Body of pancreas (tissue), 4 donors: ENCODE measurements at regions not wholly inside any gene's neighbourhood (a gene's known extent, or its start where the extent isn't known, plus 50 kb on each side); places are given as distances from the start of the nearest gene placed in this dataset.

Experiments
- ATAC-seq: fragments of 150-250 bp; one replicate; pipeline ENCODE4 v1.9.1; 2016
- DNase-seq, 4 donors: peaks; one replicate each; pipeline ENCODE4 v3.0.0-alpha.2; 2019
- H3K27ac ChIP-seq, 4 donors: fragments of 200-600 bp; sonication (generic); 1 replicate in 3 of 4; 2 replicates in 1 of 4; pipeline versions ENCODE4 v1.5.1 to v1.6.1; 2016 to 2019; ENCODE audit warnings: mild to moderate bottlenecking in 1 of 4, mixed read lengths in 1 of 4, moderate library complexity in 1 of 4
- H3K27me3 ChIP-seq, 2 donors: fragments of 200-600 bp; sonication (generic); one replicate each; pipeline ENCODE4 v1.6.0; 2016; ENCODE audit warnings: mild to moderate bottlenecking in 1 of 2
- H3K36me3 ChIP-seq, 2 donors: fragments of 200-600 bp; sonication (generic); replicated peaks in 1 of 2; 2 replicates each; pipeline ENCODE4 v1.5.1; 2016; ENCODE audit warnings: low read depth in 2 of 2; ENCODE audit not compliant: insufficient read depth in 1 of 2
- H3K4me1 ChIP-seq: fragments of 200-600 bp; sonication (generic); one replicate; pipeline ENCODE4 v1.6.0; 2016
- H3K4me3 ChIP-seq, 2 donors: fragments of 200-600 bp; sonication (generic); 1 replicate in 1 of 2; 2 replicates in 1 of 2; pipeline ENCODE4 v1.5.1; 2016 to 2019
- H3K9me3 ChIP-seq, 3 donors: fragments of 200-600 bp; sonication (generic); 1 replicate in 2 of 3; 2 replicates in 1 of 3; pipeline ENCODE4 v1.5.1; 2016
- CTCF ChIP-seq, 7 experiments: fragments of 450-650 bp in 4 of 7; fragments of 200-600 bp in 3 of 7; sonication (generic) in 3 of 7; IDR thresholded peaks; one replicate each; pipeline ENCODE4 v1.5.1; 2016 to 2019; ENCODE audit warnings: antibody characterized with exemption in 7 of 7
- POLR2A ChIP-seq, 3 donors: fragments of 450-650 bp; IDR thresholded peaks; one replicate each; pipeline ENCODE4 v1.6.1; 2016; ENCODE audit warnings: antibody characterized with exemption in 3 of 3, mild to moderate bottlenecking in 2 of 3
- WGBS, 2 donors: methylation state at CpG; one replicate each; pipeline ENCODE4 v1.1.5; 2017; 5-methylcytosine and 5-hydroxymethylcytosine counted together
- intact Hi-C: fragments of 100-400 bp; cut with DNase I; formaldehyde crosslinking; loops from one replicate; pipeline ENCODE4 v1.15.1; 2023

- no peak overlapping the region for H3K27ac ChIP-seq
- no peak overlapping the region for H3K4me3 ChIP-seq
- H3K27me3 ChIP-seq, result no peaks in the 10 kb centered on the region
- no peak for ATAC-seq
- intact Hi-C loops, result no loop called here
- H3K36me3 ChIP-seq, result no peaks in the 10 kb centered on the region
- DNase-seq, result no peak
- no peaks in the 10 kb centered on the region for H3K9me3 ChIP-seq
- no peaks in the 10 kb centered on the region for H3K4me1 ChIP-seq
- TF ChIP-seq CTCF (IDR thresholded peaks at IDR 0.05) (no peak), POLR2A (IDR thresholded peaks at IDR 0.05) (no peak)
Observed at GRCh38 chr5:123717139-123717538, 205.2 kb downstream of the CSNK1G3 start.

- Histone ChIP-seq H3K27me3 (no peaks in the 10 kb centered on the region), H3K27ac (no peak overlapping the region), H3K9me3 (no peaks in the 10 kb centered on the region), H3K36me3 (no peaks in the 10 kb centered on the region), H3K4me1 (no peaks in the 10 kb centered on the region), H3K4me3 (no peak overlapping the region)
- no peak for TF ChIP-seq CTCF (IDR thresholded peaks at IDR 0.05)
- no peak for TF ChIP-seq POLR2A (IDR thresholded peaks at IDR 0.05)
- WGBS, 2 donors, result 72 to 79% methylated on average over 3 of the region's 3 CpGs
- DNase-seq, result no peak
- ATAC-seq, result no peak
- intact Hi-C loops, result no loop called here
Observed at GRCh38 chr5:123710031-123710430, 198.1 kb downstream of the CSNK1G3 start.

- H3K4me3 ChIP-seq, result no peak overlapping the region
- no peaks in the 10 kb centered on the region for H3K36me3 ChIP-seq
- no peak for DNase-seq
- H3K4me1 ChIP-seq, result no peaks in the 10 kb centered on the region
- TF ChIP-seq POLR2A (IDR thresholded peaks at IDR 0.05) (no peak), CTCF (IDR thresholded peaks at IDR 0.05) (no peak)
- H3K27ac ChIP-seq, result no peak overlapping the region
- no peaks in the 10 kb centered on the region for H3K27me3 ChIP-seq
- no peaks in the 10 kb centered on the region for H3K9me3 ChIP-seq
- intact Hi-C loops, result no loop called here
- ATAC-seq, result no peak
- 57 to 58% methylated on average over 1 of the region's 1 CpG for WGBS, 2 donors
Observed at GRCh38 chr5:123709422-123709821, 197.4 kb downstream of the CSNK1G3 start.

- no peak overlapping the region for H3K27ac ChIP-seq
- no peak overlapping the region for H3K4me3 ChIP-seq
- H3K27me3 ChIP-seq, result no peaks in the 10 kb centered on the region
- no peak for ATAC-seq
- H3K9me3 ChIP-seq, result no peaks in the 10 kb centered on the region
- intact Hi-C loops, result no loop called here
- no peaks in the 10 kb centered on the region for H3K36me3 ChIP-seq
- no peak for TF ChIP-seq CTCF (IDR thresholded peaks at IDR 0.05)
- no peak for TF ChIP-seq POLR2A (IDR thresholded peaks at IDR 0.05)
- 29 to 38% methylated on average over 3 of the region's 3 CpGs for WGBS, 2 donors
- H3K4me1 ChIP-seq, result no peaks in the 10 kb centered on the region
- DNase-seq, result peak in 1 of 4 donors; percentile 17
Observed at GRCh38 chr5:123708074-123708806, 196.3 kb downstream of the CSNK1G3 start.

- Histone ChIP-seq H3K9me3 (no peaks in the 10 kb centered on the region), H3K27ac (no peak overlapping the region), H3K4me1 (no peaks in the 10 kb centered on the region), H3K27me3 (no peaks in the 10 kb centered on the region), H3K36me3 (no peaks in the 10 kb centered on the region), H3K4me3 (no peak overlapping the region)
- TF ChIP-seq POLR2A (IDR thresholded peaks at IDR 0.05) (no peak), CTCF (IDR thresholded peaks at IDR 0.05) (no peak)
- no peak for DNase-seq
- ATAC-seq, result no peak
- intact Hi-C loops, result no loop called here
Observed at GRCh38 chr5:123706531-123706930, 194.6 kb downstream of the CSNK1G3 start.
